Neuronal stem cell (in vitro differentiated cells): ENCODE measurements at regions not wholly inside any gene's neighbourhood (a gene's known extent, or its start where the extent isn't known, plus 50 kb on each side); places are given as distances from the start of the nearest gene placed in this dataset.

Experiments used
- DNase-seq: peaks from one replicate; pipeline ENCODE4 v3.0.0-alpha.2; 2013; ENCODE audit warnings: low spot score
- H2AFZ ChIP-seq: one replicate; pipeline ENCODE4 v1.6.1; 2013; ENCODE audit warnings: mild to moderate bottlenecking, low read length, inconsistent platforms
- H2AK5ac ChIP-seq: 2 replicates; pipeline ENCODE4 v1.6.1; 2013; ENCODE audit warnings: low read depth, mild to moderate bottlenecking, inconsistent platforms, low read length, moderate library complexity, mixed read lengths
- H2BK120ac ChIP-seq: 2 replicates; pipeline ENCODE4 v1.6.1; 2013; ENCODE audit warnings: low read depth, mild to moderate bottlenecking, inconsistent platforms, low read length, moderate library complexity, mixed read lengths
- H2BK12ac ChIP-seq: one replicate; pipeline ENCODE4 v1.6.1; 2013; ENCODE audit warnings: low read length, inconsistent platforms
- H2BK15ac ChIP-seq: 2 replicates; pipeline ENCODE4 v1.6.1; 2013; ENCODE audit warnings: mild to moderate bottlenecking, low read length, inconsistent platforms, mixed read lengths
- H2BK5ac ChIP-seq: one replicate; pipeline ENCODE4 v1.6.1; 2013; ENCODE audit warnings: inconsistent platforms, mild to moderate bottlenecking, low read length, moderate library complexity
- H3K14ac ChIP-seq: one replicate; pipeline ENCODE4 v1.6.1; 2013; ENCODE audit warnings: low read length, inconsistent platforms
- H3K18ac ChIP-seq: 2 replicates; pipeline ENCODE4 v1.6.1; 2013; ENCODE audit warnings: low read length, inconsistent platforms
- H3K23ac ChIP-seq: 2 replicates; pipeline ENCODE4 v1.6.1; 2013; ENCODE audit warnings: low read depth, mild to moderate bottlenecking, mixed read lengths, low read length, inconsistent platforms; ENCODE audit not compliant: poor library complexity
- H3K27ac ChIP-seq: replicated peaks from 3 replicates; pipeline ENCODE4 v1.5.1; 2013; ENCODE audit warnings: low read length, inconsistent platforms
- H3K27me3 ChIP-seq, 3 experiments: 2 replicates each; pipeline ENCODE4 v1.6.1; 2013; ENCODE audit warnings: low read length in 3 of 3, mild to moderate bottlenecking in 2 of 3, inconsistent platforms in 1 of 3, low read depth in 1 of 3, mixed read lengths in 1 of 3, moderate library complexity in 1 of 3; ENCODE audit not compliant: control insufficient read depth in 3 of 3, insufficient read depth in 3 of 3
- H3K36me3 ChIP-seq, 2 donors: replicated peaks in 1 of 2; 2 replicates each; pipeline ENCODE4 v1.6.1; 2013; ENCODE audit warnings: low read length in 2 of 2; ENCODE audit not compliant: control insufficient read depth in 2 of 2, insufficient read depth in 2 of 2
- H3K4ac ChIP-seq: 2 replicates; pipeline ENCODE4 v1.6.1; 2013; ENCODE audit warnings: inconsistent platforms, mild to moderate bottlenecking, low read length, moderate library complexity
- H3K4me1 ChIP-seq, 2 donors: 1 replicate in 1 of 2; 2 replicates in 1 of 2; pipeline ENCODE4 v1.6.1; 2013; ENCODE audit warnings: low read length in 2 of 2, low read depth in 1 of 2; ENCODE audit not compliant: control insufficient read depth in 2 of 2, insufficient read depth in 1 of 2
- H3K4me2 ChIP-seq: one replicate; pipeline ENCODE4 v1.6.1; 2013; ENCODE audit warnings: mild to moderate bottlenecking, low read length, inconsistent platforms; ENCODE audit not compliant: insufficient read depth, poor library complexity, severe bottlenecking
- H3K4me3 ChIP-seq, 2 donors: 2 replicates each; pipeline ENCODE4 v1.5.1; 2013; ENCODE audit warnings: low read length in 2 of 2, mild to moderate bottlenecking in 2 of 2, inconsistent platforms in 1 of 2, moderate library complexity in 1 of 2
- H3K79me1 ChIP-seq: one replicate; pipeline ENCODE4 v1.6.1; 2013; ENCODE audit warnings: low read depth, mild to moderate bottlenecking, inconsistent platforms, low read length, moderate library complexity
- H3K9ac ChIP-seq: one replicate; pipeline ENCODE4 v1.6.1; 2013; ENCODE audit warnings: mild to moderate bottlenecking, low read depth, low read length, inconsistent platforms; ENCODE audit not compliant: poor library complexity
- H3K9me3 ChIP-seq, 2 donors: replicated peaks in 1 of 2; 2 replicates each; pipeline versions ENCODE3 to v1.6.1; 2013; ENCODE audit warnings: low read length in 2 of 2, mild to moderate bottlenecking in 2 of 2, inconsistent platforms in 1 of 2, low read depth in 1 of 2, mixed read lengths in 1 of 2, moderate library complexity in 1 of 2; ENCODE audit not compliant: control insufficient read depth in 2 of 2, insufficient read depth in 1 of 2
- H4K8ac ChIP-seq: one replicate; pipeline ENCODE4 v1.6.1; 2013; ENCODE audit warnings: low read depth, mild to moderate bottlenecking, inconsistent platforms, low read length, moderate library complexity
- H4K91ac ChIP-seq: one replicate; pipeline ENCODE4 v1.6.1; 2013; ENCODE audit warnings: low read length, low read depth, mild to moderate bottlenecking, inconsistent platforms; ENCODE audit not compliant: poor library complexity
- WGBS, 2 donors: extraction: QIAGEN DNeasy Blood & Tissue Kit; methylation state at CpG; one replicate each; pipeline ENCODE4 v1.1.7; 2013; ENCODE audit warnings: missing lambda C conversion rate in 2 of 2, mixed read lengths in 1 of 2; ENCODE audit not compliant: insufficient read length in 2 of 2, insufficient replicate concordance in 1 of 2; ENCODE audit errors: extremely low coverage in 2 of 2; 5-methylcytosine and 5-hydroxymethylcytosine counted together

- no peak overlapping the region for H3K9ac ChIP-seq
- H2AFZ ChIP-seq, result no peak overlapping the region
- H3K18ac ChIP-seq, result no peak overlapping the region
- no peak overlapping the region for H3K27ac ChIP-seq
- no peak overlapping the region for H2BK120ac ChIP-seq
- no peak overlapping the region for H3K4ac ChIP-seq
- H3K14ac ChIP-seq, result no peak overlapping the region
- no peak overlapping the region for H2BK15ac ChIP-seq
- H3K4me1 ChIP-seq, result no peaks in the 10 kb centered on the region
- H4K8ac ChIP-seq, result no peak overlapping the region
- no peak overlapping the region for H2AK5ac ChIP-seq
- no peaks in the 10 kb centered on the region for H3K9me3 ChIP-seq
- peaks cover 0 to 5% (median 0%) of the 10 kb centered on the region in 3 experiments for H3K27me3 ChIP-seq
- H3K4me3 ChIP-seq, result no peak overlapping the region
- H3K4me2 ChIP-seq, result no peak overlapping the region
- H2BK12ac ChIP-seq, result no peak overlapping the region
- no peak overlapping the region for H2BK5ac ChIP-seq
- WGBS, 2 donors, result no CpG with 5 or more reads among the region's 6 CpGs
- H3K36me3 ChIP-seq, result no peaks in the 10 kb centered on the region
- H3K23ac ChIP-seq, result no peak overlapping the region
- no peaks in the 10 kb centered on the region for H3K79me1 ChIP-seq
- H4K91ac ChIP-seq, result no peak overlapping the region
- DNase-seq, result no peak
Measured at GRCh38 chr13:60214213-60215055, 50.7 kb upstream of the DIAPH3 start.

GRCh38 chr13:60220072-60220471 is 56.3 kb upstream of the DIAPH3 start:
- no peak for DNase-seq
- H3K9ac ChIP-seq, result no peak overlapping the region
- H3K4me2 ChIP-seq, result no peak overlapping the region
- no peaks in the 10 kb centered on the region for H3K36me3 ChIP-seq
- no peak overlapping the region for H3K4me3 ChIP-seq
- no CpG with 5 or more reads among the region's 1 CpG for WGBS, 2 donors
- H2BK15ac ChIP-seq, result no peak overlapping the region
- no peak overlapping the region for H3K23ac ChIP-seq
- no peak overlapping the region for H2BK12ac ChIP-seq
- H2BK120ac ChIP-seq, result no peak overlapping the region
- H3K14ac ChIP-seq, result no peak overlapping the region
- H3K18ac ChIP-seq, result no peak overlapping the region
- H3K27ac ChIP-seq, result no peak overlapping the region
- H2AK5ac ChIP-seq, result no peak overlapping the region
- no peak overlapping the region for H3K4ac ChIP-seq
- H3K4me1 ChIP-seq, result no peaks in the 10 kb centered on the region
- no peak overlapping the region for H4K8ac ChIP-seq
- H3K9me3 ChIP-seq, result no peaks in the 10 kb centered on the region
- H3K27me3 ChIP-seq, result peaks cover 0 to 5% (median 0%) of the 10 kb centered on the region in 3 experiments
- no peak overlapping the region for H4K91ac ChIP-seq
- H3K79me1 ChIP-seq, result no peaks in the 10 kb centered on the region
- no peak overlapping the region for H2BK5ac ChIP-seq
- H2AFZ ChIP-seq, result no peak overlapping the region

- Histone ChIP-seq H3K4me1 (no peaks in the 10 kb centered on the region), H2AK5ac (no peak overlapping the region), H2BK120ac (no peak overlapping the region), H3K79me1 (no peaks in the 10 kb centered on the region), H2BK5ac (no peak overlapping the region), H3K36me3 (no peaks in the 10 kb centered on the region), H3K4me2 (no peak overlapping the region), H3K18ac (no peak overlapping the region), H3K9me3 (no peaks in the 10 kb centered on the region), H2BK15ac (no peak overlapping the region), H3K9ac (no peak overlapping the region), H4K8ac (no peak overlapping the region), H2BK12ac (no peak overlapping the region), H3K27ac (no peak overlapping the region), H3K4me3 (no peak overlapping the region), H3K23ac (no peak overlapping the region), H3K4ac (no peak overlapping the region), H4K91ac (no peak overlapping the region), H3K14ac (no peak overlapping the region), H3K27me3 (peaks cover 0 to 5% (median 0%) of the 10 kb centered on the region in 3 experiments), H2AFZ (no peak overlapping the region)
- DNase-seq, result no peak
- WGBS, 2 donors, result no CpG with 5 or more reads among the region's 6 CpGs
Measured at GRCh38 chr13:60221581-60221980, 57.9 kb upstream of the DIAPH3 start.

GRCh38 chr13:60226507-60226906 is 62.8 kb upstream of the DIAPH3 start:
- H3K9me3 ChIP-seq, result no peaks in the 10 kb centered on the region
- H2BK15ac ChIP-seq, result no peak overlapping the region
- no peaks in the 10 kb centered on the region for H3K4me1 ChIP-seq
- H2BK12ac ChIP-seq, result no peak overlapping the region
- no peaks in the 10 kb centered on the region for H3K27me3 ChIP-seq
- no CpG with 5 or more reads among the region's 3 CpGs for WGBS, 2 donors
- H3K36me3 ChIP-seq, result no peaks in the 10 kb centered on the region
- H3K27ac ChIP-seq, result no peak overlapping the region
- H3K18ac ChIP-seq, result no peak overlapping the region
- no peak overlapping the region for H2AK5ac ChIP-seq
- H3K9ac ChIP-seq, result no peak overlapping the region
- H3K23ac ChIP-seq, result no peak overlapping the region
- H3K79me1 ChIP-seq, result no peaks in the 10 kb centered on the region
- no peak overlapping the region for H2BK120ac ChIP-seq
- H3K14ac ChIP-seq, result no peak overlapping the region
- no peak overlapping the region for H2AFZ ChIP-seq
- no peak overlapping the region for H4K91ac ChIP-seq
- no peak overlapping the region for H2BK5ac ChIP-seq
- no peak overlapping the region for H3K4me3 ChIP-seq
- H3K4ac ChIP-seq, result no peak overlapping the region
- DNase-seq, result peak; percentile 9
- H4K8ac ChIP-seq, result no peak overlapping the region
- no peak overlapping the region for H3K4me2 ChIP-seq
